ENCODE measurements at regions not wholly inside any gene's neighbourhood (a gene's known extent, or its start where the extent isn't known, plus 50 kb on each side); places are given as distances from the start of the nearest gene placed in this dataset.
"Not testable (repeated sequence)": the region's sequence is repeated elsewhere in the genome, so short reads cannot be mapped to it uniquely, and the experiment has no call there.

- Histone ChIP-seq H3K4me3 (peak overlapping the region; percentile 39 to 69 (median 53)), H3K36me3 (no peaks in the 10 kb centered on the region), H3K4me1 (peaks cover 0 to 3% of the 10 kb centered on the region in 2 donors), H3K27ac (peak overlapping the region; percentile 87 to 97), H3K9me3 (peaks cover 0 to 3% of the 10 kb centered on the region in 2 donors), H3K27me3 (no peaks in the 10 kb centered on the region)
- TF ChIP-seq POLR2AphosphoS5 (IDR thresholded peaks at IDR 0.05) (no peak), POLR2A (IDR thresholded peaks at IDR 0.05) (no peak)
- TF ChIP-seq, protein P1, sequence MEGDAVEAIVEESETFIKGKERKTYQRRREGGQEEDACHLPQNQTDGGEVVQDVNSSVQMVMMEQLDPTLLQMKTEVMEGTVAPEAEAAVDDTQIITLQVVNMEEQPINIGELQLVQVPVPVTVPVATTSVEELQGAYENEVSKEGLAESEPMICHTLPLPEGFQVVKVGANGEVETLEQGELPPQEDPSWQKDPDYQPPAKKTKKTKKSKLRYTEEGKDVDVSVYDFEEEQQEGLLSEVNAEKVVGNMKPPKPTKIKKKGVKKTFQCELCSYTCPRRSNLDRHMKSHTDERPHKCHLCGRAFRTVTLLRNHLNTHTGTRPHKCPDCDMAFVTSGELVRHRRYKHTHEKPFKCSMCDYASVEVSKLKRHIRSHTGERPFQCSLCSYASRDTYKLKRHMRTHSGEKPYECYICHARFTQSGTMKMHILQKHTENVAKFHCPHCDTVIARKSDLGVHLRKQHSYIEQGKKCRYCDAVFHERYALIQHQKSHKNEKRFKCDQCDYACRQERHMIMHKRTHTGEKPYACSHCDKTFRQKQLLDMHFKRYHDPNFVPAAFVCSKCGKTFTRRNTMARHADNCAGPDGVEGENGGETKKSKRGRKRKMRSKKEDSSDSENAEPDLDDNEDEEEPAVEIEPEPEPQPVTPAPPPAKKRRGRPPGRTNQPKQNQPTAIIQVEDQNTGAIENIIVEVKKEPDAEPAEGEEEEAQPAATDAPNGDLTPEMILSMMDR (IDR thresholded peaks at IDR 0.05): no peak
- intact Hi-C loops (cut with DNase I; ENCODE audit: low total_unique reads): no loop called here
- DNase-seq (ENCODE audit: low spot score in 2 of 2): no peak
These were observed 142.3 kb upstream of the CARMIL1 start for GRCh38 chr6:25136854-25137253.

DNA sequence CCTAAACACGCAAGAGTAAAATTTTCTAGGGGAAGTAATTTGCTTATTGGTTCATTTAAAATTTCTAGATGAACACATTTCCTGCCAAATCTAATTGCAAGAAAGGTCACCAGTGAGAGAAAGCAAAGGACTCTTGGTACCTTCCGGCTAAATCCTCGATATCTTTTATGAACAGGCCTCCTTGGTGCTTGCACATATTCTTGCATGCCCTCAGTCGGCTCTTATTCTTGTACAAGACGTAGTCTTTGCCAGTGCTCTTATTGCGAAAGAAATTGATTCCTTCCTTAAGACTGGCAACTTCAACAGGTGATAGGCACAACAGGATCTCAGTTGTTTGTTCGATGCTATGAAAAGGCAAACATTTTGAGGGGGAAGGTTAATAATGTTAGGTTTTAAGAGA lies 141.7 kb upstream of the CARMIL1 start:
- H3K9me3 ChIP-seq: peaks cover 0 to 3% of the 10 kb centered on the region in 2 donors
- H3K4me1 ChIP-seq: peaks cover 0 to 3% of the 10 kb centered on the region in 2 donors
- H3K27me3 ChIP-seq: no peaks in the 10 kb centered on the region
- H3K36me3 ChIP-seq: no peaks in the 10 kb centered on the region
- peak overlapping the region; percentile 39 to 69 (median 53) for H3K4me3 ChIP-seq
- TF ChIP-seq, protein P1 (IDR thresholded peaks at IDR 0.05): no peak
- TF ChIP-seq POLR2A (IDR thresholded peaks at IDR 0.05): no peak
- no peak for TF ChIP-seq POLR2AphosphoS5 (IDR thresholded peaks at IDR 0.05)
- peak overlapping the region; percentile 87 to 97 for H3K27ac ChIP-seq
- intact Hi-C loops (cut with DNase I; ENCODE audit: low total_unique reads): no loop called here
- no peak for DNase-seq (ENCODE audit: low spot score in 2 of 2)

DNA sequence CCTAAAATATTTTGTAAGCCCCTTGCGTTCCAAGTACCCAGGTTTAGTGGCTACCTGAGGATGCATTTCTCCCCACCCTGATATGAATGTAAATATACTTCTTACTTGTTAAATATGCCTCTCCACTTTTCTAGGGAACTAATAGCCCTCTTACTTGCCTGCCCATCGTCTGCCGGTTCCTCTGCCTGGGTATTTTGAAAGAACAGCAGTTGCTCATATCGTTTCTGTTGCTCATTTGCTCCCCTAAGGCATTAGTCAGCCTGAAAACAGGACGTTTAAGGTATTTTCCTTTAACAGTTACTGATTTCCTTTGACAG lies 141.3 kb upstream of the CARMIL1 start:
- H3K4me1 ChIP-seq: peaks cover 0 to 3% of the 10 kb centered on the region in 2 donors

GRCh38 chr6:25138233-25138933 lies 140.8 kb upstream of the CARMIL1 start:
- intact Hi-C loops (cut with DNase I; ENCODE audit: low total_unique reads): no loop called here
- peak overlapping the region; percentile 87 to 97 for H3K27ac ChIP-seq
- peaks cover 0 to 3% of the 10 kb centered on the region in 2 donors for H3K4me1 ChIP-seq
- TF ChIP-seq POLR2A (IDR thresholded peaks at IDR 0.05) (peak; percentile 48), POLR2AphosphoS5 (IDR thresholded peaks at IDR 0.05) (peak; percentile 48 to 78 (median 60))
- TF ChIP-seq, protein P1 (IDR thresholded peaks at IDR 0.05): peak in 2 of 3 donors; percentile 31
- no peaks in the 10 kb centered on the region for H3K27me3 ChIP-seq
- H3K36me3 ChIP-seq: no peaks in the 10 kb centered on the region
- peak overlapping the region; percentile 39 to 69 (median 53) for H3K4me3 ChIP-seq
- no peaks in the 10 kb centered on the region for H3K9me3 ChIP-seq
- peak in 1 of 2 donors; percentile 46 for DNase-seq (ENCODE audit: low spot score in 2 of 2)

More for the DNA sequence above, 141.3 kb upstream of the CARMIL1 start:
- H3K4me3 ChIP-seq: peak overlapping the region; percentile 39 to 69 (median 53)
- intact Hi-C loops (cut with DNase I; ENCODE audit: low total_unique reads): no loop called here
- peaks cover 0 to 3% of the 10 kb centered on the region in 2 donors for H3K9me3 ChIP-seq
- no peaks in the 10 kb centered on the region for H3K27me3 ChIP-seq
- peak overlapping the region; percentile 87 to 97 for H3K27ac ChIP-seq
- no peaks in the 10 kb centered on the region for H3K36me3 ChIP-seq
- DNase-seq (ENCODE audit: low spot score in 2 of 2): no peak
- no peak for TF ChIP-seq POLR2A (IDR thresholded peaks at IDR 0.05)
- TF ChIP-seq, protein P1 (IDR thresholded peaks at IDR 0.05): no peak
- TF ChIP-seq POLR2AphosphoS5 (IDR thresholded peaks at IDR 0.05): no peak

- Histone ChIP-seq H3K9me3 (no peaks in the 10 kb centered on the region), H3K4me1 (peaks cover 0 to 3% of the 10 kb centered on the region in 2 donors), H3K36me3 (no peaks in the 10 kb centered on the region), H3K4me3 (peak overlapping the region; percentile 39 to 69 (median 53)), H3K27ac (peak overlapping the region; percentile 87 to 97), H3K27me3 (no peaks in the 10 kb centered on the region)
- no peak for DNase-seq (ENCODE audit: low spot score in 2 of 2)
- TF ChIP-seq, protein P1 (IDR thresholded peaks at IDR 0.05): no peak
- TF ChIP-seq POLR2AphosphoS5 (IDR thresholded peaks at IDR 0.05) (no peak), POLR2A (IDR thresholded peaks at IDR 0.05) (no peak)
- intact Hi-C loops (cut with DNase I; ENCODE audit: low total_unique reads): no loop called here
These were observed 140.2 kb upstream of the CARMIL1 start for GRCh38 chr6:25138934-25139415.

DNA sequence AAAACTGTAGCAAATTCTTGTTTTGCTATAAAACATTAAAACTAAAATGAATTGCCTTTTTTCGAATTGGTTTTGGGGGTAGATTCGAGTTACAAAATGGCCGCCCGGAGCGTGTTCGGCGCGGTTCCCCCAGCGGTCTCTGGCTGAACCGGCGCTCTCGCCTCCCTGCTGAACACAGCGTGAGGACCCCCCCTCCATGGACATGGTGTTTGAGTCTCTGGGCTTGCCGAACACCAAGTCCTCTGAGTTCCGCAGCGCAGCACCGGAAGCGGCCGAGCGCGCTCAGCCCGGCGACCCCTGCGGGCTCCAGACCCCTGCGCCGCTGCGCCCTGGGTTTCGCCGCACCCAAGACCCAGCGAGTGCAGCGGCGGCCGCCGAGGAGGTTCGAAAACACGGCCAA lies 139.6 kb upstream of the CARMIL1 start:
- H3K4me3 ChIP-seq; H3K4me1 ChIP-seq; H3K36me3 ChIP-seq; H3K9me3 ChIP-seq; H3K27me3 ChIP-seq; DNase-seq (ENCODE audit: low spot score in 2 of 2); intact Hi-C loops (cut with DNase I; ENCODE audit: low total_unique reads): not testable (repeated sequence)
- H3K27ac ChIP-seq: peak overlapping the region; percentile 87 to 97
